Caco-2 (cell line): ENCODE measurements at regions not wholly inside any gene's neighbourhood (a gene's known extent, or its start where the extent isn't known, plus 50 kb on each side); places are given as distances from the start of the nearest gene placed in this dataset.

Experiments
- BruUV-seq: library from RNA; stranded (reverse); fragments of 400-500 nt; replicated peaks from 2 replicates; lab custom pipeline; 2021; lab: Mats Ljungman, UMichigan
- CTCF ChIA-PET: fragments of 300-600 bp; sonication (Branson Sonifier 250); formaldehyde crosslinking; loops from one replicate; lab custom pipeline; 2022; ENCODE audit warnings: antibody characterized with exemption; lab: Charles Lee
- POLR2A ChIA-PET: fragments of 300-600 bp; sonication (Branson Sonifier 250); formaldehyde crosslinking; loops from one replicate; lab custom pipeline; 2022; ENCODE audit warnings: antibody characterized with exemption; lab: Charles Lee
- DNase-seq, 2 experiments: peaks; one replicate each; pipeline versions ENCODE4 v3.0.0 to v3.0.0-alpha.2; 2020 to 2022
- H3K27me3 ChIP-seq: replicated peaks from 2 replicates; pipeline ENCODE4 v1.6.0; 2011; ENCODE audit warnings: low read length; ENCODE audit not compliant: control insufficient read depth, insufficient read depth
- H3K36me3 ChIP-seq: 2 replicates; pipeline ENCODE4 v1.5.1; 2011; ENCODE audit warnings: low read length; ENCODE audit not compliant: control insufficient read depth, insufficient read depth
- H3K4me1 ChIP-seq: fragments of 250-450 bp; sonication (Bioruptor Pico); 2 replicates; pipeline ENCODE4 v1.5.1; 2020; ENCODE audit warnings: mild to moderate bottlenecking
- H3K4me3 ChIP-seq: 2 replicates; pipeline ENCODE4 v1.5.1; 2011; ENCODE audit warnings: low read depth, mild to moderate bottlenecking, control low read depth, low read length
- H3K9me3 ChIP-seq: fragments of 250-450 bp; sonication (Bioruptor Pico); 2 replicates; pipeline ENCODE4 v1.5.1; 2020; ENCODE audit warnings: mild to moderate bottlenecking, moderate library complexity
- H3K27ac Mint-ChIP-seq: one replicate; pipeline ENCODE4 v1.8.0; 2022; ENCODE audit warnings: mixed read lengths; ENCODE audit not compliant: unreplicated experiment
- H3K27me3 Mint-ChIP-seq: one replicate; pipeline ENCODE4 v1.8.0; 2022; ENCODE audit warnings: mixed read lengths; ENCODE audit not compliant: insufficient read depth, unreplicated experiment
- H3K36me3 Mint-ChIP-seq: one replicate; pipeline ENCODE4 v1.8.0; 2022; ENCODE audit warnings: mild to moderate bottlenecking, mixed read lengths; ENCODE audit not compliant: insufficient read depth, unreplicated experiment
- H3K4me1 Mint-ChIP-seq: one replicate; pipeline ENCODE4 v1.8.0; 2022; ENCODE audit warnings: low read depth, mixed read lengths; ENCODE audit not compliant: unreplicated experiment
- H3K4me3 Mint-ChIP-seq: one replicate; pipeline ENCODE4 v1.8.0; 2022; ENCODE audit warnings: mild to moderate bottlenecking, moderate library complexity, mixed read lengths; ENCODE audit not compliant: unreplicated experiment
- H3K9me3 Mint-ChIP-seq: one replicate; pipeline ENCODE4 v1.8.0; 2022; ENCODE audit warnings: mixed read lengths; ENCODE audit not compliant: unreplicated experiment
- intact Hi-C: fragments of 100-400 bp; cut with micrococcal nuclease; formaldehyde crosslinking; loops from one replicate; pipeline ENCODE4 v1.10.0; 2022; ENCODE audit not compliant: unreplicated experiment
- TF ChIP-seq, protein P1 (sequence below), 2 experiments: fragments of 200-600 bp in 1 of 2; IDR thresholded peaks; 1 replicate in 1 of 2; 2 replicates in 1 of 2; pipeline versions ENCODE4 v1.5.1 to v1.8.0; 2011 to 2022; ENCODE audit warnings: antibody characterized with exemption in 1 of 2, control low read depth in 1 of 2, inconsistent platforms in 1 of 2, low read depth in 1 of 2, low read length in 1 of 2, mild to moderate bottlenecking in 1 of 2, moderate library complexity in 1 of 2; ENCODE audit not compliant: insufficient read depth in 1 of 2, severe bottlenecking in 1 of 2, unreplicated experiment in 1 of 2

DNA sequence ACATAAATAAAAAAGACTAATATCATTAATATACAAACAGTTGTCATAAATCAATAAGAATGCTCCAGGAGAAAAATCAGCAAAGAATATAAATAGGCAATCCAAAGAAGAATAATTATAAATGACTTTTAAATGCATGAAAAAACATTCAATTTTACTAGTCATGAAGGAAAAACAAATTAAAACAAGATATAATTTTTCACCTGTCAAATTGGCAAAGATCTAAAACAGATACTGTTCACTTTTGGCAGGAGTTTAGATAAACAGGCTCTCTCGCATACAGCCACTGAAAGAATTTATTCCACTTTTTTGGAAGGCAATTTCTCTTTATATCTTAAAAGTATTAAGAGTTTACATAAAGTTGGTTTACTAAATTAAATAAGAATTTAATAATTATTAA is 176.8 kb upstream of the SETBP1 start:
- no peak for DNase-seq
- BruUV-seq, result no TSS peak
- Histone ChIP-seq H3K27me3 (no peaks in the 10 kb centered on the region), H3K9me3 (no peaks in the 10 kb centered on the region), H3K4me1 (no peaks in the 10 kb centered on the region), H3K4me3 (no peak overlapping the region), H3K36me3 (no peaks in the 10 kb centered on the region)
- Mint-ChIP-seq H3K27me3 (peaks cover 2% of the 10 kb centered on the region), H3K9me3 (no peaks in the 10 kb centered on the region), H3K4me3 (no peak overlapping the region), H3K4me1 (no peaks in the 10 kb centered on the region), H3K27ac (no peak overlapping the region), H3K36me3 (no peaks in the 10 kb centered on the region)
- POLR2A ChIA-PET, result no interaction called here
- TF ChIP-seq, protein P1, sequence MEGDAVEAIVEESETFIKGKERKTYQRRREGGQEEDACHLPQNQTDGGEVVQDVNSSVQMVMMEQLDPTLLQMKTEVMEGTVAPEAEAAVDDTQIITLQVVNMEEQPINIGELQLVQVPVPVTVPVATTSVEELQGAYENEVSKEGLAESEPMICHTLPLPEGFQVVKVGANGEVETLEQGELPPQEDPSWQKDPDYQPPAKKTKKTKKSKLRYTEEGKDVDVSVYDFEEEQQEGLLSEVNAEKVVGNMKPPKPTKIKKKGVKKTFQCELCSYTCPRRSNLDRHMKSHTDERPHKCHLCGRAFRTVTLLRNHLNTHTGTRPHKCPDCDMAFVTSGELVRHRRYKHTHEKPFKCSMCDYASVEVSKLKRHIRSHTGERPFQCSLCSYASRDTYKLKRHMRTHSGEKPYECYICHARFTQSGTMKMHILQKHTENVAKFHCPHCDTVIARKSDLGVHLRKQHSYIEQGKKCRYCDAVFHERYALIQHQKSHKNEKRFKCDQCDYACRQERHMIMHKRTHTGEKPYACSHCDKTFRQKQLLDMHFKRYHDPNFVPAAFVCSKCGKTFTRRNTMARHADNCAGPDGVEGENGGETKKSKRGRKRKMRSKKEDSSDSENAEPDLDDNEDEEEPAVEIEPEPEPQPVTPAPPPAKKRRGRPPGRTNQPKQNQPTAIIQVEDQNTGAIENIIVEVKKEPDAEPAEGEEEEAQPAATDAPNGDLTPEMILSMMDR (IDR thresholded peaks at IDR 0.05; ENCODE audit: insufficient read depth in 1 of 2, low read depth in 1 of 2, low read length in 1 of 2, severe bottlenecking in 1 of 2, unreplicated experiment in 1 of 2), result no peak
- intact Hi-C loops, result no loop called here
- CTCF ChIA-PET, result no interaction called here

DNA sequence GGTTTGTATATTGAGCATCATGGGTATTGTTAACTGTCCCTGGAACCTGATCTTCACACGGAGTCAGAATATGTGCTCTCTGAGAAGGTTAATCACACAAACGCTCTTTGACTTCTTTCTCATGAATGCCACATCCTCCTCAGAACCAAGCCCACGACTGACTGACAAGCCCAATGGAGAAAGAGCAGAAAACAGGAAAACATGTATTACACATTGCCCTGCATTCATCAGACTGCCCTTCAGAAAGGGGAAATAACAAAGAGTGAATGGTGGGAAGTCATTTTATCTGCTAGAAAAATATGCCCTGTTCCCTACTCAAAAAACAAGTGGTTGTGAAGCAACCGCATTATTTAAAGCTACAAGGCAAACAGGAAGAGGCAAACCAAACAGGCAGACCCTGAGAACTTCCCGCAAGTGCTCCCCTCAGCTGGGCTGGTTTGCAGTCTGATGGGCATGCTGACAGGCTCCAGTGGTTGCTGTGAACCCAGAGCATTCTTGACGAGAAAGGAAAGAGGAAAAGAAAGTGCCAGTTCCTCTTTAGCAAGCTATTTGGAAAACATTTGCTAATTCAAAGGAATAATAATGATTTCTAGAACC is 172.9 kb upstream of the SETBP1 start:
- POLR2A ChIA-PET, result no interaction called here
- CTCF ChIA-PET, result no interaction called here
- no peak for DNase-seq
- Mint-ChIP-seq H3K36me3 (no peaks in the 10 kb centered on the region), H3K27ac (no peak overlapping the region), H3K9me3 (no peaks in the 10 kb centered on the region), H3K27me3 (no peaks in the 10 kb centered on the region), H3K4me3 (no peak overlapping the region), H3K4me1 (no peaks in the 10 kb centered on the region)
- intact Hi-C loops, result no loop called here
- Histone ChIP-seq H3K4me3 (no peak overlapping the region), H3K27me3 (no peaks in the 10 kb centered on the region), H3K4me1 (no peaks in the 10 kb centered on the region), H3K36me3 (no peaks in the 10 kb centered on the region), H3K9me3 (no peaks in the 10 kb centered on the region)
- BruUV-seq, result no TSS peak
- TF ChIP-seq, protein P1 (IDR thresholded peaks at IDR 0.05; ENCODE audit: insufficient read depth in 1 of 2, low read depth in 1 of 2, low read length in 1 of 2, severe bottlenecking in 1 of 2, unreplicated experiment in 1 of 2), result no peak

DNA sequence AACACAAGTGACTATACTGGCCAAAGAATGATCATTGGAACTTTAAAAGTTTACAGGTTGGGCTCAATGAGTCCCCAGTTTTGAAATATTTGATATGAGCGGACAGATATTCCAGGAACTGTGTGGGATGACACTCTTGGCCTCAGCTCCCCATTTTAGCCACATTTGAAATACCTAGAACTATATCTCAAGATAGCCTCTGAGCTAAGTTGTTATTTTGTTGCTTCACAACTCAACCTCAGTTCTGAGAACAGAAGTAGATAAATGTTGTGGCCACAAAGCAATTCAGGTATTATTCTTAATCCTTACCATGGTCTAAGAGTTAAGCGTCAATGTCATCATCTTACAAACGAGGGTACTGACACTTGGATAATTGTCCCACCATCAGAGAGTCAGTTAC is 172.2 kb upstream of the SETBP1 start:
- H3K4me3 ChIP-seq, result no peak overlapping the region
- no peaks in the 10 kb centered on the region for H3K4me1 Mint-ChIP-seq
- H3K27ac Mint-ChIP-seq, result no peak overlapping the region
- no peaks in the 10 kb centered on the region for H3K4me1 ChIP-seq
- no peak for DNase-seq
- H3K9me3 ChIP-seq, result no peaks in the 10 kb centered on the region
- H3K36me3 ChIP-seq, result no peaks in the 10 kb centered on the region
- no peaks in the 10 kb centered on the region for H3K36me3 Mint-ChIP-seq
- intact Hi-C loops, result no loop called here
- ChIA-PET CTCF (no interaction called here), POLR2A (no interaction called here)
- BruUV-seq, result no TSS peak
- no peak overlapping the region for H3K4me3 Mint-ChIP-seq
- H3K9me3 Mint-ChIP-seq, result no peaks in the 10 kb centered on the region
- H3K27me3 ChIP-seq, result no peaks in the 10 kb centered on the region
- TF ChIP-seq, protein P1 (IDR thresholded peaks at IDR 0.05; ENCODE audit: insufficient read depth in 1 of 2, low read depth in 1 of 2, low read length in 1 of 2, severe bottlenecking in 1 of 2, unreplicated experiment in 1 of 2), result no peak
- peaks cover 3% of the 10 kb centered on the region for H3K27me3 Mint-ChIP-seq
